BJ (cell line): ENCODE measurements at regions not wholly inside any gene's neighbourhood (a gene's known extent, or its start where the extent isn't known, plus 50 kb on each side); places are given as distances from the start of the nearest gene placed in this dataset.
"Not testable (repeated sequence)": the region's sequence is repeated elsewhere in the genome, so short reads cannot be mapped to it uniquely, and the experiment has no call there.

Experiments
- CTCF ChIA-PET: fragments of 350-600 bp; formaldehyde crosslinking; extraction: SDS; loops from one replicate; lab custom pipeline; 2021; ENCODE audit warnings: antibody characterized with exemption, inconsistent platforms; lab: Yijun Ruan, JAX
- POLR2A ChIA-PET: fragments of 300-600 bp; sonication (Branson Sonifier 250); formaldehyde crosslinking; extraction: SDS; loops from one replicate; lab custom pipeline; 2021; ENCODE audit warnings: antibody characterized with exemption; lab: Charles Lee
- DNase-seq: peaks from one replicate; pipeline ENCODE4 v3.0.0-alpha.2; 2011; ENCODE audit warnings: low read depth
- H3K27me3 ChIP-seq: 2 replicates; pipeline ENCODE4 v1.6.0; 2011; ENCODE audit warnings: low read length; ENCODE audit not compliant: control insufficient read depth, insufficient read depth
- H3K36me3 ChIP-seq: 2 replicates; pipeline ENCODE4 v1.5.1; 2011; ENCODE audit warnings: low read length; ENCODE audit not compliant: control insufficient read depth, insufficient read depth
- H3K4me3 ChIP-seq: 2 replicates; pipeline ENCODE4 v1.5.1; 2011; ENCODE audit warnings: low read depth, mild to moderate bottlenecking, control low read depth, low read length
- TF ChIP-seq, protein P1 (sequence below): IDR thresholded peaks from 2 replicates; pipeline ENCODE4 v1.5.1; 2011; ENCODE audit warnings: low read depth, mild to moderate bottlenecking, control low read depth, inconsistent platforms, low read length, moderate library complexity; ENCODE audit not compliant: insufficient read depth

DNA sequence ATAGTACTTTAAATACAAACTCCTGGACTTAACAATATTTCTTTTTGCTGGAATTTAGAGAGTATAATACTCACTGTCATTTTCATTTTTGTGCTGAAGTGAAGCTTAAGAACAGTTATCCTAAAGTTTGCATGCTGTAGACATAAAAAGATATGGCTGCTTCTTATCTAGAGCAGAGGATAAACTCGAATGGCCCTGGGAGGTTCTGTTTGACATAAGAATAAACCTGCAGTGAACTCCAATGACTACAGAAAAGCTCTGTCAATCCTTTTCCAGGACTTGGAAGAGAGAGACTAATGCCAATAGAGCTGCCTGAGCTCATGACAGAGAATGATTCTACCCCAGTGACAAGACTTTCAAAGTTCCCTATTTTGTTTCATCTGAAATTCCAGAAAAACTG lies 1017.8 kb upstream of the MIR17HG start:
- TF ChIP-seq, protein P1, sequence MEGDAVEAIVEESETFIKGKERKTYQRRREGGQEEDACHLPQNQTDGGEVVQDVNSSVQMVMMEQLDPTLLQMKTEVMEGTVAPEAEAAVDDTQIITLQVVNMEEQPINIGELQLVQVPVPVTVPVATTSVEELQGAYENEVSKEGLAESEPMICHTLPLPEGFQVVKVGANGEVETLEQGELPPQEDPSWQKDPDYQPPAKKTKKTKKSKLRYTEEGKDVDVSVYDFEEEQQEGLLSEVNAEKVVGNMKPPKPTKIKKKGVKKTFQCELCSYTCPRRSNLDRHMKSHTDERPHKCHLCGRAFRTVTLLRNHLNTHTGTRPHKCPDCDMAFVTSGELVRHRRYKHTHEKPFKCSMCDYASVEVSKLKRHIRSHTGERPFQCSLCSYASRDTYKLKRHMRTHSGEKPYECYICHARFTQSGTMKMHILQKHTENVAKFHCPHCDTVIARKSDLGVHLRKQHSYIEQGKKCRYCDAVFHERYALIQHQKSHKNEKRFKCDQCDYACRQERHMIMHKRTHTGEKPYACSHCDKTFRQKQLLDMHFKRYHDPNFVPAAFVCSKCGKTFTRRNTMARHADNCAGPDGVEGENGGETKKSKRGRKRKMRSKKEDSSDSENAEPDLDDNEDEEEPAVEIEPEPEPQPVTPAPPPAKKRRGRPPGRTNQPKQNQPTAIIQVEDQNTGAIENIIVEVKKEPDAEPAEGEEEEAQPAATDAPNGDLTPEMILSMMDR: no peak
- POLR2A ChIA-PET: interaction anchor here (0.7 kb wide), 1 partner anchor 191 kb away, joined by 8 read pairs; no protein-coding TSS in a partner anchor
- CTCF ChIA-PET: no interaction called here
- no peak overlapping the region for H3K4me3 ChIP-seq
- no peaks in the 10 kb centered on the region for H3K36me3 ChIP-seq
- H3K27me3 ChIP-seq: no peaks in the 10 kb centered on the region
- no peak for DNase-seq

DNA sequence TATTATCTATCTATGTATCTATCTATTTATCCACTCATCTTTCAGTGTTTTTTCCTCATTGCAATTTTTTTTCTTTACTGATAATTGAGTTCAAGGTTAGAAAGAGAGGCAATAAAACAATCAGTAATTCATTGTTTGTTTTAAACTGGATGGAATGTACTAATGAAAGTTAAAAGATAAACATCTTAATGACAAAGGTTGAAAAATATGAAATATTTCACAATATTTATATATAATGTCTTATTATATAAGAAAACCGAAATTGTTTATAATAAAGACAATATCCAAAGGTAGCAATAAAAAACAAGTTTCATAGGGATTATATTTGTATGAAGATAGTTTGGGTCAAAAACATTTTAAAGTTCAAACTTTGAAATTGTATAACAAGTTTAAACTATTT lies 1015.5 kb upstream of the MIR17HG start:
- ChIA-PET CTCF (no interaction called here), POLR2A (no interaction called here)
- Histone ChIP-seq H3K36me3 (no peaks in the 10 kb centered on the region), H3K27me3 (no peaks in the 10 kb centered on the region), H3K4me3 (no peak overlapping the region)
- TF ChIP-seq, protein P1: no peak
- DNase-seq: no peak

DNA sequence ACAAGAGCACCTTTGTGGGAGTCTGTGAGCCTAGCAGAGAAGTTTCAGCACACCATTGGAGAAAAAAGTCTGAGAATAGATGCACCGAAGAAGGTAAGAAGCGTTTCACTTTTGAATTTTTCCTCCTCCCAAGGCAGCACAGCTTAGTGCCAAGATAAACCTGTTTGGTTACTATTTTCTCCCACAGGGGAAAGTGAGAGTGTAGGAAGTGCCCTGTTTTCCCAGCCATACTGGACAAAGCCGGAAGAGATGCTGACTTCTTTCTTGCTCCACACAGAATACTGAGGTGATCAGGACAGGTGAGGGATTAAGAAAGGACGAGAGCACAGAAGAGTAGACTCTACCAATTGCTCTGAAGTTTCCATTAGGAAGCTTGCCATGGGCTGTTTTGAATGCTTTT lies 1011.0 kb upstream of the MIR17HG start:
- no peak for DNase-seq
- TF ChIP-seq, protein P1: no peak
- ChIA-PET POLR2A (no interaction called here), CTCF (interaction anchor here (0.6 kb wide), 1 partner anchor 16 kb away, joined by 3 read pairs; no protein-coding TSS in a partner anchor)
- no peak overlapping the region for H3K4me3 ChIP-seq
- H3K27me3 ChIP-seq: no peaks in the 10 kb centered on the region
- no peaks in the 10 kb centered on the region for H3K36me3 ChIP-seq

DNA sequence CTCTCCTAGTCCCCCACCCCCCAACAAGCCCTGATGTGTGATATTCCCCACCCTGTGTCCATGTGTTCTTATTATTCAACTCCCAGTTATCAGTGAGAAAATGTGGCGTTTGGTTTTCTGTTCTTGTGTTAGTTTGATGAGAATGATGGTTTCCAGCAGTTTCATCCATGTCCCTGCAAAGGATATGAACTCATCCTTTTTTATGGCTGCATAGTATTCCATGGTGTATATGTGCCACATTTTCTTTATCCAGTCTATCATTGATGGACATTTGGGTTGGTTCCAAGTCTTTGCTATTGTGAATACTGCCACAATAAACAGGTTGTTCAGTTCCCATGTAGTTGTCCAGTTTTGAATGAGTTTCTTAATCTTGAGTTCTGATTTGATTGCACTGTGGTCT lies 1006.1 kb upstream of the MIR17HG start:
- DNase-seq, CTCF ChIA-PET, H3K36me3 ChIP-seq, POLR2A ChIA-PET, H3K27me3 ChIP-seq, H3K4me3 ChIP-seq: not testable (repeated sequence)

DNA sequence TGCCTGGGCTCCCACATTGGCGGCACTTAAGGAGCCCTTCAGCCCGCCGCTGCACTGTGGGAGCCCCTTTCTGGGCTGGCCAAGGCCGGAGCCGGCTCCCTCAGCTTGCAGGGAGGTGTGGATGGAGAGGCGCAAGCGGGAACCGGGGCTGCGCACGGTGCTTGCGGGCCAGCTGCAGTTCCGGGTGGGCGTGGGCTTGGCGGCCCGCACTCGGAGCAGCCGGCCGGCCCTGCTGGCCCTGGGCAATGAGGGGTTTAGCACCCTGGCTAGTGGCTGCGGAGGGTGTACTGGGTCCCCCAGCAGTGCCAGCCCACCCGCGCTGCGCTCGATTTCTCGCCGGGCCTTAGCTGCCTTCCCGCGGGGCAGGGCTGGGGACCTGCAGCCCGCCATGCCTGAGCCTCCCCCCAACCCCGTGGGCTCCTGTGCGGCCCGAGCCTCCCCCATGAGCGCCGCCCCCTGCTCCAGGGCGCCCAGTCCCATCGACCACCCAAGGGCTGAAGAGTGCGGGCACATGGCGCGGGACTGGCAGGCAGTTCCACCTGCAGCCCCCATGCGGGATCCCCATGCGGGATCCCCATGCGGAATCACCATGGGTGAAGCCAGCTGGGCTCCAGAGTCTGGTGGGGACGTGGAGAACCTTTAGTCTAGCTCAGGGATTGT lies 998.9 kb upstream of the MIR17HG start:
- DNase-seq, POLR2A ChIA-PET: not testable (repeated sequence)
- CTCF ChIA-PET: interaction anchor here (1.0 kb wide), 1 partner anchor 17 kb away, joined by 3 read pairs; no protein-coding TSS in a partner anchor

DNA sequence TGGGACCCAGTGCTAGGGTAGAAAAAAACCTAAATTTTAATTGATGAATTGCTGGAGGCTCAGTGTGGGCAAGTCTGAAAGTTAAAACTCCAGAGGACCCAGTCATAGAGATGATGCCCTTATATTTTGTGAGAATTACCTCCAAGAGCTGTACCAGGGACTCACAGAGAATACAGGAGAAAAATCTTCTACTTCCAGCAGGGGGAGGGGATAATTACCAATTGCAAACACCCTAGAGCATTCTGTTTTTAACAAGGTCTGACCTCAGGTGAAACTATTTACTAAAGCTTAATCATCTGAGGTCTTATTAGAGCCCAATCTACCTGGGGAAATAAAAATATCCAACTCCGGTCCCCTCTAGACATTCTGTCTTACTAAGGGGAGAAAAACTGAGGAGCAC lies 994.7 kb upstream of the MIR17HG start:
- ChIA-PET POLR2A (no interaction called here), CTCF (interaction anchor here (1.2 to 1.5 kb wide), 2 partner anchors 16 to 134 kb away, joined by 3 read pairs; no protein-coding TSS in a partner anchor)
- no peaks in the 10 kb centered on the region for H3K36me3 ChIP-seq
- no peak for DNase-seq
- no peak overlapping the region for H3K4me3 ChIP-seq
- H3K27me3 ChIP-seq: no peaks in the 10 kb centered on the region
- TF ChIP-seq, protein P1: no peak

More for the DNA sequence above, 998.9 kb upstream of the MIR17HG start:
- H3K36me3 ChIP-seq, H3K27me3 ChIP-seq, H3K4me3 ChIP-seq: not testable (repeated sequence)
